Activated T-cell treated with anti-CD3 and anti-CD28 coated beads, Interleukin-2, amount 50 U/mL, for 1 hour (primary cell): ENCODE measurements at regions not wholly inside any gene's neighbourhood (a gene's known extent, or its start where the extent isn't known, plus 50 kb on each side); places are given as distances from the start of the nearest gene placed in this dataset.
"Not testable (repeated sequence)": the region's sequence is repeated elsewhere in the genome, so short reads cannot be mapped to it uniquely, and the experiment has no call there.

Experiments used
- DNase-seq: peaks from one replicate; pipeline ENCODE4 v3.0.0-alpha.2; 2020

DNA sequence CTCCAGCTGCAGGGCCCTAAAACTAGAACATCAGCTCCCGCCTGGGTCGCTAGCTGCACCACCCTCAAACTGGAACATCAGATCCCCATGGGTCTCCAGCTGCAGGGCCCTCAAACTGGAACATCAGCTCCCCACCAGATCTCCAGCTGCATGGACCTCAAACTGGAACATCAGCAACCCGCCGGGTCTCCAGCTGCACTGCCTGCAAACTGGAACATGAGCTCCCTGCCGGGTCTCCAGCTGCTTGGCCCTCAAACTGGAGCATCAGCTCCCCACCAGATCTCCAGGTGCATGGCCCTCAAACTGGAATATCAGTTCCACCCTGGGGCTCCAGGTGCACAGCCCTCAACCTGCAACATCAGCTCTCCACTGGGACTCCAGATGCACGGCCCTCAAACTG, 82.7 kb downstream of the TFRC start:
- not testable (repeated sequence) for DNase-seq

DNA sequence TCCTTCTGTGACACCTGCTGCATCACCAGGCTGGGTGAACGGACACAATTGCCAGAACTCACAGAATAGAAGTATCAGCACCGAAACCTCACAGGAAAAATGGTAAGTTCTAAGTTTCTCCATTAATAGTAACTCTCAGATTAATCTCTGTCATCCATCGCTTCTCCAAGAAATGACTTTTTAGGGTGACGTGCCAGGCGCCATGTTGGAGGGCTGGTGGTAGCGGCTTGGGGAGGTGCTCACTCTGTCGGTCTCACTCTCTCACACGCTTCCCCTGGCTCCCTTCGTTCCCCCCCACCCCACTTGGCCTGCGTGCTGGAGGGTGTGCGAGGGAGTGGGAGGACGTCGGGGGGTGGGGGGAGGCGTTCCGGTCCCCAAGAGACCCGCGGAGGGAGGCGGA, 85.6 kb downstream of the TFRC start:
- not testable (repeated sequence) for DNase-seq

DNA sequence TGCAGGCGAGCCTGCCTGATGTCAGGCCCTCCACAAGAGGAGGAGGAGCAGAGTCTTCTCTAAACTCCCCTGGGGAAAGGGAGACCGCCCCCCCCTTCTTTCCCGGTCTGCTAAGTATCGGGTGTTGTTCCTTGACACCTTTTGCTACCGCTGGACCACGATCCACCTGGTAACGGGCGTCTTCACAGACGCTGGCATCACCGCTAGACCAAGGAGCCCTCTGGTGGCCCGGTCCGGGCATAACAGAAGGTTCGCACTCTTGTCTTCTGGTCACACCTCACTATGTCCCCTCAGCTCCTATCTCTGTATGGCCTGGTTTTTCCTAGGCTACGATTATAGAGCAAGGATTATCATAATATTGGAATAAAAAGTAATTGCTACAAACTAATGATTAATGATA, 86.0 kb upstream of the TNK2 start:
- peak; percentile 65 for DNase-seq

DNA sequence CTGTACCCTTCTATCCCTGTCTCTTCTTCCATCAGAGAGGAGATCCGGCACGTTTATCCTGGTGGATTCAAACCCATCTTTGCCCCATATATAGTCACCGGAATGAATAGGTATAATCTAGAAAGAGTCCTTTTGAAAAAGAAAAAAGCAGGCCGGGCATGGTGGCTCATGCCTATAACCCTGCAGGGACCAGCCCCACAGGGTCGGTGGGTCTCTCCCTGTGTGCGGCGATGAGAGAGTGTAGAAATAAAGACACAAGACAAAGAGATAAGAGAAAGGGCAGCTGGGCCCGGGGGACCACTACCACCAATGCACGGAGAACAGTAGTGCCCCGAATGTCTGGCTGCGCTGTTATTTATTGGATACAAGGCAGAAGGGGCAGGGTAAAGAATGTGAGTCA, 85.3 kb upstream of the TNK2 start:
- DNase-seq = not testable (repeated sequence)

DNA sequence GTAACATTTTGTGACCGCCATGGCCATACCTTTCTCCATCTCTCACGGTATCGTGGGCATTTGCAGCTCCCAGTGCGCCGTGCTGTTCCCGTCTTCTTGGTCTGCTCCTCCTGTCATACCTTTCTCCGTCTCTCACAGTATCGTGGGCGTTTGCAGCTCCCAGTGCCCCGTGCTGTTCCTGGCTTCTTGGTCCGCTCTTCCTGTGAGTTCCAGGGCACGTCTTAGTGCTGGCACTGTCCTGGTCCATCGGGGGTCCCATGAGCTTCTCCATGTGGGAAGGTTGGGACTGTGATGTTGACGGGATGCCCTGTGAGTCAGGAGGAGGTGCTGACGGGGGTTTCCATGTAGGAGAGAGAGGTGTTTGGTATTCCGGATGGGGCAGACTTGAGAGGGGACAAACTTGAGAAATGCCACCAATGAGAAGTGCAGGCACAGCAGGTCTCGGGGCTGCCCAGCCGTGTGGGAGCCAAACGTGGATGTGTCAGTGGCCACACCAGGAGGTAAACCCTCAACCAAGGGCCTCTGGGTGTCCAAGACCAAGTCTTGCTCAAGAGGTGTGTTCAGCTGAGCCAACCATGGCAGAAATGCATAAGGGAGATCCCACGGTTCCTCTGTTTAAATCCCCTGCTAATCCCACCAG, 84.7 kb upstream of the TNK2 start:
- not testable (repeated sequence) for DNase-seq

DNA sequence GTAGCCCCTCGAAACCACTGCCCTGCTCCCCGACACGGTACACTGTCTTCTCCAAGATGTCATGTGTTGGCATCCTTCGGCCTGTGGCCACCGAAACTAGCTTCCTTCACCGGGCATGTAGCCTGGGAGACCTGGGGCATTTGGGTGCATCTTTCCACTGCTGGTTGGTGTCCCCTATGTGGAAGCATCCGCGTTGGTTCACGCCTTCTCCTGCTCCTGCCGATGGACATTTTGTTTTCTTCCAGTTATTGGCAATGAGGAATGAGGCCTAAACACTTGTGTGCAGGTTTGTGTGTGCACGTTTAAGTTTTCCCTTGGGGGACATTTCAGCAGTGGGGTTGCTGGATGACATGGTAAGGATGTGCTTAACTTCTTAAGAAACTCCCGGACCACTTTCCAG, 83.6 kb upstream of the TNK2 start:
- DNase-seq = not testable (repeated sequence)

DNA sequence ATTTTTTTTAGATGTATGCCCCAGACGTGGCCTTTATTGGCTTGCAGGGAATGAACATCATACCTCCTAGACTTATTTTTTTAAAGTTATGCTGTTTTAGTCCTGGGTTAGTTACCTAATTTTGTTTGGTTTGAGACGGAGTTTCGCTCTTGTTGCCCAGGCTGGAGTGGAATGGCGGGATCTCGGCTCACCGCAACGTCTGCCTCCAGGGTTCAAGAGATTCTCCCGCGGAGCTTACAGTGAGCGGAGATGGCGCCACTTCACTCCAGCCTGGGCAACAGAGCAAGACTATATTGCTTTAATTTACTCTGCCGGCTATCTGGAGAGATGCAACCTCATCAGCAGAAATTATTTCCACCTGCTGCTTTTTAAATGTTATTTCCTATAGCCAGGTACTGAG, 82.9 kb upstream of the TNK2 start:
- not testable (repeated sequence) for DNase-seq

DNA sequence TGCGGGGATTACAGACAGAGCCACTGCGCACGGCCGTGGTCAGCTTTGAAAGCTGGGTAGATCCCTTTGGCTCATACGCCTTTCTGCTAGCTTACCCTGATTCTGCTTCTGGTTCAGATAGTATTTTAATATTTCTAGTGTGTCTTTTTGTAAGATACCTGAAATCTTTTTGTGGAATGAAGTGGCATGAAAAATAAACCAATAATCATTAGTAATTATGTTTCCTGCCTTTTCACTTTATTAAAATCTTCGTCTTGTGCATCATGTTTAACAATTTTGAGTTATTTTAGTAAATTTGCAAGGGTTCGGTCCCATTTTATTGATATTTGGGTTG, 82.5 kb upstream of the TNK2 start:
- DNase-seq = not testable (repeated sequence)

DNA sequence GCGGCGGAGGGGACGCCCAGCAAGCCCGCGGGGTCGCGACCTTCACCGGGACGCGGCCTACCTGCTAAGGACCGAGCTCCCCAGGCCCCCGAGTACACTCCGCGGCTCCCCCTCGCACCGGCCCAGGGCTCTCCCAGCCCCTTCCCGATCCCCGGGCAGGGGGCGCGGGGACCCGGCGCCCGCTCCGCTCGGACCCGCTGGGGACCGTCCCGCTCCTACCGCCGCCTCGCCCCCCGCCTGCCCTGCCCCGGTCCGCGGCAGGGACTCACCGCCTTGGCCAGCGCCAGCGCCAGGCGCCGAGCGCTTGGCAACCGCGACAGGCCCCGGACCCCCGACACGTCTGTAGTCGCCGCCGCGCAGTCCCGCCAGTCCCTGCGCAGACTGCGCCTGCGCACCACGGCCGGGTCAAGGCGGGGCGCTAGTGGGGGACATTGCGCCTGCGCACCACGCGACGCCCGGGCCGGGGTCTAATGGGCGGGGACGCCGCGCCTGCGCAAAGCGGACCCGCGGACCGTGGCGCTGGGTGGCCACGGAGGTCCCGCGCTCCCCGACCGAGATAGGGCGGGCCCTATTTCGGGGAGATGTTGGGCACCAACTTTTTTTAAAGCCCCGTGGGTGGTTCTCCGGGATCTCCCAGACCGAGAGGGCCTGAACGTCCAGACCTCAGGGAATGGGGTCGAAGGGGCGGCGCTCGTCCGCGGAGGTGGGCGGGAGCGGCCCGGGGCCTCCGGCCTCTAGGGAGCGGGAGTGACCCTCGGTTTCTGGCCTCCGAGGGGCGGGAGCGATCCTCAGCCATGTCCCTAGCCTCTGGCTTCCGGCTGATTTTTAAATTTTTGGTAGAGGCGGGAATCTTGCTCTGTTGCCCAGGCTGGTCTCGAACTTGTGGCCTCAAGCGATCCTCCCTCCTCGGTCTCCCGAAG, 81.8 kb upstream of the TNK2 start:
- peak; percentile 97 for DNase-seq

DNA sequence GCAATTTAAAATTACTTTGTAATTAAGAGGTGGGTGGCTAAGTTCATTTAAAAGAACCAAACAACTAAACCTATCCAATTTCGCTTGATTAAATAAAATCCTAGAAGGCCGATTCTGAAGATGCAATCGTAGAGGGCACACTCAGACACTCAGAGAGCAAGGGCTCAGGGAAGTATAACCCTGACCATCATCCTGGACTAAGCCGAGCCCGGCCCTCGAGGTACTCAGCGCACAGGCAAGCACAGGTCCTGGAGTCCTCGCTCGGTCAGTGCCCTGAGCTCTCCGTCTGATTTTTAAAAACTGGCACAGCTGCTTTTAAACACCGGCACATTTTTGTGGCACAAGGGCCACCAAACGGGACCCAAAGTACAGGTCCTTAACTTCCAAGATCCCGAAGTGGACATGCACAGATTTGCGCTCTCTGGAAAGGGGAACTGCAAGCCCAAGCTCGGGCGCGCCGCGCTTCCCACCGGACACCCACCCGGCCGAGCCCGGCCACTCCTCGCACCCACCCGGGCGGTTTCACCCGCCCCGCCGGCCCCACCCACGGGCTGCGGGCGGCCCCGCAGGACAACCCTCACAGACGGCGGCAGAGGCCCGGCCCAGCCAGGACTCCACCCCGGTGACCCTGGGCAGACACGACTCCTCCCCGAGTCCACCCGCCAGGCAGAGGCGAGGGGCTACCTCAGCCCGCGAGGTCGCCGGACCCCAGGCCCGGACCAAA, 81.0 kb upstream of the TNK2 start:
- peak; percentile 51 for DNase-seq

DNA sequence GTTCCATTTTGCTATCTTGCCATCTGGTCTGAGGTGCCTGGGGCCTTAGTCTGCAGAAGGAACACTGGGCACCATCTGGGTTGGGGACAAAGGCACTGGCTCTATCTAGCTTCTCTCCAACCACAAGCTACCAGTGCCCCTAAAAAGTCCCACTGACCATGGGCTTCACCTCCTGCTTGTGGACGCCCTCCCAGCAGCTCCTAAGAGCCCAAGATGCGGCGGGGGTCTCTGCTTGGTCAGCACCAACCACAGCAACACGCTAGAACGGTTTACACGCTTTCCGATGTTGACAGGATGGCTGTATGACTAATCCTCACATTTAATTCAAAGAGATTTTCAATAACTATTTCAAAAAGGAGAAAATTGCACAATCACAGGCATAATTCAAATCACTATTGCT, 80.4 kb upstream of the TNK2 start:
- DNase-seq = not testable (repeated sequence)

DNA sequence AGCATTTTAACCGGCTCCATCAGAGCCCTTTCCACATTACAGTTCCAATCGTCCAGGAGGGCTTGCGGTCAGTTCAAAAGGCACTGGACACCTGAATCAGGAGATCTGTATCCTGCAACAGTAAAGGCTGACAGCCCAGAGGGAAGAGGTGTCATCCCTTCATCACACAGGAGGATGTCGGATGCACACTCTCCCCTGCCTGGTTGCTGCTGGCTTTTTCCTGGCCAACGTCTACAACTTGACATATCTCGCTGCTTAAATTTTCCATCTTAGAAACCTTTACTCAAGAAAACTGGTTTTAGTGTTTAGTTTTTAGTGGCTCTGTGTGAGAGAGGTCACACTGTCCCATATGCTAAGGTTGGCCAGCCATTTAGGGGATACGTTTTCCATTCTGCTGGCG, 78.7 kb upstream of the TNK2 start:
- DNase-seq = not testable (repeated sequence)

DNA sequence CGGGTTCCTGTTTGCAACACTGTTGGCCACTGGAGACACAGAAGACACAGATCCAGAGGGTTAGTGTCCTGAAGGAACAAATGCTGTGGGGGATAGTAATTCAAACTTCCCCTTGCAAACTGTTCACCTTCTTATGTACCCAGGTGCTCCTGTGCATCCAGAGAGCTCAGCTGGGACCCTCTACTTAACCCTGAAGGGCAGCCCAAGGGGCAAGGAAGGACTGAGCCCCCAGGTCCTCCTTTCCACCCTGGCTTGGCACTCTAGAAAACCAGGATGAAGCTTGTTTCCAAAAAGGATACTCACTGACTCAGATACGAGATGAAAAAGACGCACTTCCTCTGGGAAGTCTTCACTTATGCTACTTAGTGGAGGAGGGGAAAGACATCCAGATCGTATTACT, 78.2 kb upstream of the TNK2 start:
- not testable (repeated sequence) for DNase-seq

DNA sequence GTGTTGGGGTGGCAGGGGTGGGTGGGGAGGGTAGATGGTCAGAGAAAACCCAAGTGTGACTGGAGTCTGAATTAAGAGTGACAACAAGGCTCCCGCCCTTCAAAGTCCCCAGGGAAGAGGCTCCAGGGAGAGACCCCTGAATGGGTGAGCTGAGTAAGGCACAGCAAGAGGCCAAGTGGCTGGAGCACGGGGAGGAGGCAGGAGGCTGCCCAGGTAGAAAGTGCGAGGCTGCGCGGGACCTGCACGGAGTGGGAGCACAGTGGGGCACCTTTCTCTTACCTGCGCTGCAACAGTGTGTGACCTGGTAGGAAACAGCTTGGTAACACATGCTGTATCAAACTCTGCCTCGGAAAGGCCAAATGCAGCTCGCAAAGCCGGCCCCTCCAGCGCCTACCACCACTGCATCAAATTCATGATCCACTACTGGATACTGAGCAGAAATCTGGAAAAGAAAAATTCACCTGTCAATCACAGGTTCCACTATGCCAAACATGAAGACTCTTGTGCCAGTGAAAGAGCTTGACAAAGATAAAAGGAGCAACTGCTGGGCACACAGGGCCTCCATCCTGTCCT, 77.1 kb upstream of the TNK2 start:
- DNase-seq = not testable (repeated sequence)

DNA sequence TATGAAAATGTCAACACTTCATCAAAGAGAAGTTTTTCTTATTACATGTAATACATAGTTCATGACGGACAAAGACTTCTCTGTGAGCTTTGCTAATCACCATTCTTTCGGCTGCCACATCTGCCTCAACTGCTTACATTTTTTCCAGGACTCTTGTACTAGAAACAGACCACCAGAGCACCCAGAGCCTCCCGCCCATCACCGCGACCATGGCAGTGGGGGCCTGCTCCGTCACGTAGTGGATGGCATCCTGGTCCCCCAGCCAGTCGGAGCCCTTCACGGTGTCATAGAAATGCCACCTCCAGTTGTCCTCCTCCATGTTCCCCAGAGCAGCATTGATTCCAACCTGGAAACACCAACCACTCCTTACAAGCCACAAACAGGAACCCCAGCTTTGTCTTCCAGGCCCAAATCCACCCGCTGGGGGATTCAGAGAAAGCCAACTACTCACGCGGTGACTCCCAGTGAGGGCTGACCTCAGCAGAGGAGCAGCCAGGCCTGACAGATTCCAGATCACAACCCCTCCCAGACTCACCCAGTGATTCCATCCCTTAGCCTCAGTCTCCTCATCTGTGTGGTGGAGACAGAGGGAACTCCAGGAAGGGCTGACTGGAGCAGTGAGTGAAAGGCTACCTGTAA, 76.2 kb upstream of the TNK2 start:
- not testable (repeated sequence) for DNase-seq

DNA sequence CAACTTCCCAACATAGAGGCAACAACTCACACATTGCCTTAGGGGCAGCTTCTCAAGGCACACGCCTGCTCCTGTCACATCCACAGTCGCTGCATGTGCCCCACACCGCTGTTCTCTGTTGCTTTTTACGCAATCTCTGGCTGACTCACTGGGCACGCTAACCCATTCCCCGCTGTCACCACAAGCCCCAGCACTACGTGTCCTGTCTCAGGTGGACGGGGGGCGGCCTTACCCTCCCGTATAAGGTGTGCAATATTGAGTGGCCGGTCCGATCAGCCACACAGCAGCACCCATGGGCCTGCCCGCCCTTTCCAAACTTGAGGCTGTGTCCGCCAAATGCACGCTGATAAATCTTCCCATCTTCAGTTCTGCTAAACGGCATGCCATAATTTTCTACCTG, 75.5 kb upstream of the TNK2 start:
- DNase-seq = not testable (repeated sequence)

DNA sequence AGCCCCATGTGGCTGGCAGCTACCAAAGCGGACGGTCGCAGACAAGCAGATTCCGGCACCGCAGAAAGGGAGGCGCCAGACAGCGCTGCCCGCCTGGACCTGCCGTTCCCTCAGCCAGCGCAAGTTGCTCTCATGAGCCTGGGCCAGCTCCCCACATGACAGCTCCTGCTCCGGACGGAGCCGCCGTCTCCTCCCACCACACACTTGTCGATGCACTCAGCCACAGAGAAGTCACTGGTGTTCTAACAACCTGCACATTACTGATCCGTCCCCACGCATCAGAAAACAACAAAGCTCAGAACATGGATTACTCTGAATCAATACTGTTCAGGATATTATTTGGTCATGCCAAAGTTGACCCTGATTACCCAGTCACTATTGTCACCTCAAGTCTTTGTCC, 74.4 kb upstream of the TNK2 start:
- not testable (repeated sequence) for DNase-seq

DNA sequence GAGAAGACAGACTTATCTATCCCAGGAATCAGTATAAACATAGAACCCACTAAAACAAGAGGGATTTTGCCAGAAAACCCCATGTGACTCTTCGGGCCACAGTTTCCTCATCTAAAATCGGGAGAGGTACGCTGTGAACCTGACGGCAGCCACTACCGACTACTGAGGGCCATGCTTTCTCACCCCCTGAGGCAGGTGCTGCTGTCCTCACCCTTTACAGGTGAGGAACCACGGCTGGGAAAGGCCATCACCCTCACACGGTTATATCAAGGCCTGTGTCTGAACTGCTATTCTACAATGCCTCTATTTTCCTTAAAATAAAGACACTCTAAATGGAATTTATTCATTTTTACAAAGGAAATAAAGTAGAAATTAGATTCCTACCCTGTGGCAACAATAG, 73.4 kb upstream of the TNK2 start:
- not testable (repeated sequence) for DNase-seq

DNA sequence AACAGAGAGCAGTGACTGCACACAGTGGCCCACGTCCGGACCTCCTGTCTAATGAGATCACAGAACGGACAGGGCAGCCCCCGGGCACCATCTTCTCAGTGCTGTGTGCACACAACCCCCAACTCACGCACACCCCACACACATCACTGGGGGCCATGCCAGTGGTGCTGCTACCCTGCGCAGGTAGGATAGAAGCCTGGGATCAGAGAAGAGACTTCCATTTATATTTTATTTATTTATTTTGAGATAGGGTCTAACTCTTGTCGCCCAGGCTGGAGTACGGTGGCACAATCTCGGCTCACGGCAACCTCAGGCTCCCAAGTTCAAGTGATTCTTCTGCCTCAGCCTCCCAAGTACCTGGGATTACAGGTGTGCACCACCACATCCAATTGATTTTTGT, 71.5 kb upstream of the TNK2 start:
- DNase-seq = not testable (repeated sequence)

DNA sequence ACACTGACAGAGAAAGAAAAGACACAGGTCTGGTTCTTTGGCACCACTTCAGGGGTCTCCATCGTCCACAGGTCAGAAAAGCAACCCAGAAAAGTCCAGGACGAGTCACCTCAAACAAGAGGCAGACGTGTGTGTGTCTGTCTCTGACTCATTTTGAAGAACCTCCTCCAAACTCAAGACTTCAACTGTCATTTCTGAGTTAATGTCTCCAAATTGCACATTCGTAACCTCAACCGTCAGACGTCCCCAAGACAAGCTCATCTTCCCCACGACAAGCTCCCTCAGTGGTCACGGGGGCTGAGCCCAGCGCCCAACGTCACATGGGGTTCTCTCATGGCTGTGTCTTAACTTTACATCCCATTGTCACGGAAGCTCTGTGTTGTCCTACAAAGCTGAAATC, 70.2 kb upstream of the TNK2 start:
- not testable (repeated sequence) for DNase-seq

DNA sequence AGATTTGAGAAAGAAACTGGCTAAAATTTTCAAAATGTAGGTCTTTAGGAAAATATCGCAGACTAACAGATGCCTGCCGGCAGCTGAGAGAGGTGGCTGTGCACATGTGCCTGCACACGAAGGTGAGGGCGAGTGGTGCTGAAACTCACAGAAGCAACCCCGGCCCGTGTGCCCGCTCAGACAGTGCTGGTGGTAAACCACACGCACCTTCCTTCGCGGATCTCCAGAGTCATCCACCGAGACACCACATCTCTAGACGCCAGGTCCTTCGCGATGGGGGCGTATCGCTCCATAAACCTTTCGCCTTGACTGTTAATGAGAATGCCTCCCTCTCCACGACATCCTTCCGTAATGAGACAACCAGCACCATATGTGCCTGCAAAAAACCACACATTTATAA, 68.5 kb upstream of the TNK2 start:
- not testable (repeated sequence) for DNase-seq

DNA sequence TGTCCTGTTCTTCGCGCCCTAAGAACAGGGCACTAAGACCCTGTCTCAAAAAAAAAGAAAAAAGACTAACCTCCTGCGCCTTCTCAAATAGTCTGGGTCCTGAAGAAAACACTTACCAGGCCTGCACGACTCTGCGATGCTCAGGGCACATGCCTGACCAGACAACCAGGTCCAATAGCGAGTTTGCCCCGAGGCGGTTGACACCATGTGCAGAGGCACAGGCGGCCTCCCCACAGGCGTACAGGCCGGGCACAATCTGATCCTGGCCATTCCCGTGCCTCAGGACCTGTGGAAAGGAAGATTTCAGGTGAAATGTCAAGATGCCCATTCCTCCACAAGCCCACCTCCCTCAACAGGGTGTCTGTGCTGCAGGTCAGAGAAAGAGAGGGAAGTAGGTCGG, 65.9 kb upstream of the TNK2 start:
- DNase-seq = not testable (repeated sequence)

DNA sequence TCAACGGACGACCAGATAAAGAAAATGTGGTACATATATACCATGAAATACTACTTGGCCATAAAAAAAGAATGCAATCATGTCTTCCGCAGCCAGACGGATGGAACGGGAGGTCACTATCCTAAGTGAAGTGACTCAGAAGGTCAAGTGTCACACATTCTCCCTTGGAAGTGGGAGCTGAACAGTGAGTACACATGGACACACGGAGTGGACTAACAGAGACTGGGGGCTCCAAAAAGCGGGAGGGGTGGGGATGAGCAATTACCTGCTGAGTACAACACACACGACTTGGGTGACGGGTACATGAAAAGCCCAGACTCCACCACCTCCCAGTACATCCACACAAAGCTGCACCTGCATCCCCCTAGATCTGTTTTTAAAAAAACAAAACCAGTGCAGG, 62.5 kb upstream of the TNK2 start:
- DNase-seq = not testable (repeated sequence)
